IMR-90 (cell line): ENCODE measurements at regions not wholly inside any gene's neighbourhood (a gene's known extent, or its start where the extent isn't known, plus 50 kb on each side); places are given as distances from the start of the nearest gene placed in this dataset.

Source experiments
- ATAC-seq: fragments of 200-7000 bp; cut with Tn5 transposase; 2 replicates; pipeline ENCODE4 v1.9.1; 2020; ENCODE audit warnings: low read depth, mild to moderate bottlenecking, moderate library complexity
- BruUV-seq: library from RNA; stranded (reverse); fragments of 400-500 nt; replicated peaks from 2 replicates; lab custom pipeline; 2021; lab: Mats Ljungman, UMichigan
- CTCF ChIA-PET: fragments of 300-600 bp; formaldehyde crosslinking; extraction: SDS; loops from one replicate; lab custom pipeline; 2021; ENCODE audit warnings: antibody characterized with exemption; lab: Yijun Ruan, JAX
- POLR2A ChIA-PET: fragments of 300-600 bp; sonication (Branson Sonifier 250); formaldehyde crosslinking; loops from one replicate; lab custom pipeline; 2022; ENCODE audit warnings: antibody characterized with exemption; ENCODE audit not compliant: unreplicated experiment; lab: Charles Lee
- DNase-seq: peaks from one replicate; pipeline ENCODE4 v3.0.0; 2013
- H2AFZ ChIP-seq: replicated peaks from 2 replicates; pipeline ENCODE3; 2013; ENCODE audit warnings: low read length, mild to moderate bottlenecking; ENCODE audit not compliant: poor library complexity
- H2AK5ac ChIP-seq: 2 replicates; pipeline ENCODE4 v1.6.1; 2013; ENCODE audit warnings: low read depth, low read length, inconsistent platforms
- H2AK9ac ChIP-seq: replicated peaks from 2 replicates; pipeline ENCODE3; 2013; ENCODE audit warnings: mild to moderate bottlenecking, low read depth, low read length, moderate library complexity; ENCODE audit not compliant: poor library complexity
- H2BK120ac ChIP-seq: 2 replicates; pipeline ENCODE4 v1.6.1; 2013; ENCODE audit warnings: low read depth, low read length, inconsistent platforms
- H2BK15ac ChIP-seq: 3 replicates; pipeline ENCODE4 v1.6.1; 2013; ENCODE audit warnings: low read depth, low read length, inconsistent platforms
- H2BK20ac ChIP-seq: 2 replicates; pipeline ENCODE4 v1.6.1; 2013; ENCODE audit warnings: low read depth, mild to moderate bottlenecking, inconsistent platforms, low read length, moderate library complexity
- H2BK5ac ChIP-seq: 2 replicates; pipeline ENCODE4 v1.6.1; 2013; ENCODE audit warnings: mild to moderate bottlenecking, low read depth, low read length, inconsistent platforms; ENCODE audit not compliant: poor library complexity, severe bottlenecking
- H3K14ac ChIP-seq: replicated peaks from 2 replicates; pipeline ENCODE4 v1.6.1; 2013; ENCODE audit warnings: low read depth, low read length, inconsistent platforms
- H3K18ac ChIP-seq: 2 replicates; pipeline ENCODE4 v1.6.1; 2013; ENCODE audit warnings: low read depth, low read length, control low read depth
- H3K23ac ChIP-seq: 2 replicates; pipeline ENCODE4 v1.6.1; 2013; ENCODE audit warnings: low read depth, low read length, inconsistent platforms
- H3K27ac ChIP-seq: 2 replicates; pipeline ENCODE4 v1.5.1; 2013; ENCODE audit warnings: mild to moderate bottlenecking, control low read depth, low read length; ENCODE audit not compliant: insufficient read depth
- H3K27me3 ChIP-seq: 2 replicates; pipeline ENCODE4 v1.6.1; 2013; ENCODE audit warnings: low read length; ENCODE audit not compliant: control insufficient read depth, insufficient read depth
- H3K36me3 ChIP-seq: 2 replicates; pipeline ENCODE4 v1.6.1; 2013; ENCODE audit warnings: low read length, mixed read lengths; ENCODE audit not compliant: control insufficient read depth, insufficient read depth
- H3K4ac ChIP-seq: 2 replicates; pipeline ENCODE4 v1.6.1; 2013; ENCODE audit warnings: low read depth, low read length, inconsistent platforms
- H3K4me1 ChIP-seq: 2 replicates; pipeline ENCODE4 v1.6.1; 2013; ENCODE audit warnings: low read length, mixed read lengths; ENCODE audit not compliant: control insufficient read depth, insufficient read depth
- H3K4me2 ChIP-seq: 2 replicates; pipeline ENCODE4 v1.6.1; 2013; ENCODE audit warnings: low read depth, mild to moderate bottlenecking, control low read depth, low read length, moderate library complexity
- H3K4me3 ChIP-seq: 2 replicates; pipeline ENCODE4 v1.5.1; 2013; ENCODE audit warnings: low read depth, mild to moderate bottlenecking, control low read depth, low read length, moderate library complexity; ENCODE audit not compliant: insufficient read depth
- H3K56ac ChIP-seq: 2 replicates; pipeline ENCODE4 v1.6.1; 2013; ENCODE audit warnings: low read length, inconsistent platforms; ENCODE audit not compliant: insufficient read depth; ENCODE audit errors: extremely low read depth
- H3K79me1 ChIP-seq, 2 experiments: 2 replicates each; pipeline ENCODE4 v1.6.1; 2013; ENCODE audit warnings: low read length in 2 of 2, inconsistent platforms in 1 of 2, low read depth in 1 of 2
- H3K9ac ChIP-seq: 2 replicates; pipeline ENCODE4 v1.6.1; 2013; ENCODE audit warnings: low read depth, low read length, control low read depth
- H3K9me1 ChIP-seq: 2 replicates; pipeline ENCODE4 v1.6.1; 2013; ENCODE audit warnings: low read length, inconsistent platforms; ENCODE audit not compliant: insufficient read depth
- H3K9me3 ChIP-seq: 2 replicates; pipeline ENCODE4 v1.6.1; 2013; ENCODE audit warnings: low read length; ENCODE audit not compliant: control insufficient read depth, insufficient read depth
- H4K20me1 ChIP-seq: 2 replicates; pipeline ENCODE4 v1.6.1; 2013; ENCODE audit warnings: low read length, inconsistent platforms; ENCODE audit not compliant: insufficient read depth
- H4K5ac ChIP-seq: 2 replicates; pipeline ENCODE4 v1.6.1; 2013; ENCODE audit warnings: mild to moderate bottlenecking, low read depth, low read length, control low read depth
- H4K8ac ChIP-seq, 2 experiments: 2 replicates each; pipeline ENCODE4 v1.6.1; 2013; ENCODE audit warnings: low read depth in 2 of 2, low read length in 2 of 2, control low read depth in 1 of 2, inconsistent platforms in 1 of 2
- H4K91ac ChIP-seq: 2 replicates; pipeline ENCODE4 v1.6.1; 2013; ENCODE audit warnings: low read depth, low read length, inconsistent platforms; ENCODE audit not compliant: insufficient read depth
- BHLHE40 ChIP-seq: fragments of 150-350 bp; IDR thresholded peaks from 2 replicates; pipeline ENCODE4 v1.6.1; 2016; ENCODE audit warnings: mild to moderate bottlenecking, low read depth, low read length
- CHD1 ChIP-seq: IDR thresholded peaks from 2 replicates; pipeline ENCODE4 v1.6.1; 2012; ENCODE audit warnings: low read depth, low read length, improper control_type of control experiment
- CTCF ChIP-seq: conservative IDR thresholded peaks from 2 replicates; pipeline ENCODE4 v1.5.1; 2012; ENCODE audit warnings: mild to moderate bottlenecking, low read depth, low read length, improper control_type of control experiment
- ELK1 ChIP-seq: fragments of 150-350 bp; IDR thresholded peaks from 2 replicates; pipeline ENCODE4 v1.6.1; 2016; ENCODE audit warnings: low read depth, mild to moderate bottlenecking, low read length, moderate library complexity, borderline replicate concordance
- FOS ChIP-seq: fragments of 150-350 bp; IDR thresholded peaks from 2 replicates; pipeline ENCODE4 v1.6.1; 2016; ENCODE audit warnings: low read depth, low read length
- MAFK ChIP-seq: IDR thresholded peaks from 2 replicates; pipeline ENCODE4 v1.6.1; 2012; ENCODE audit warnings: low read depth, low read length, improper control_type of control experiment
- MAZ ChIP-seq: IDR thresholded peaks from 2 replicates; pipeline ENCODE4 v1.6.1; 2012; ENCODE audit warnings: low read depth, mild to moderate bottlenecking, low read length, improper control_type of control experiment, moderate library complexity, borderline replicate concordance
- MXI1 ChIP-seq: IDR thresholded peaks from 2 replicates; pipeline ENCODE4 v1.6.1; 2012; ENCODE audit warnings: low read depth, mild to moderate bottlenecking, low read length, moderate library complexity, borderline replicate concordance
- NFE2L2 ChIP-seq: fragments of 150-350 bp; IDR thresholded peaks from 2 replicates; pipeline ENCODE4 v1.6.1; 2016; ENCODE audit warnings: low read depth, mild to moderate bottlenecking, low read length
- POLR2A ChIP-seq: IDR thresholded peaks from 2 replicates; pipeline ENCODE4 v1.6.1; 2012; ENCODE audit warnings: mild to moderate bottlenecking, low read depth, low read length
- RAD21 ChIP-seq: IDR thresholded peaks from 2 replicates; pipeline ENCODE4 v1.6.1; 2012; ENCODE audit warnings: low read length, improper control_type of control experiment
- RCOR1 ChIP-seq: IDR thresholded peaks from 2 replicates; pipeline ENCODE4 v1.6.1; 2012; ENCODE audit warnings: mild to moderate bottlenecking, low read length, improper control_type of control experiment; ENCODE audit not compliant: insufficient replicate concordance
- RFX5 ChIP-seq: IDR thresholded peaks from 2 replicates; pipeline ENCODE4 v1.8.0; 2012; ENCODE audit warnings: low read depth, mild to moderate bottlenecking, low read length, moderate library complexity
- SMC3 ChIP-seq: fragments of 150-350 bp; IDR thresholded peaks from 2 replicates; pipeline ENCODE4 v1.6.1; 2016; ENCODE audit warnings: low read depth, mild to moderate bottlenecking, antibody characterized with exemption, low read length, moderate library complexity
- USF2 ChIP-seq: fragments of 150-350 bp; IDR thresholded peaks from 2 replicates; pipeline ENCODE4 v1.6.1; 2017; ENCODE audit warnings: mild to moderate bottlenecking, antibody characterized with exemption, low read length, low read depth
- WGBS, 2 experiments: methylation state at CpG; one replicate each; pipeline versions ENCODE4 v1.1.5 to v1.1.7; 2013; ENCODE audit warnings: missing lambda C conversion rate in 2 of 2; ENCODE audit not compliant: insufficient read length in 1 of 2; ENCODE audit errors: extremely low coverage in 2 of 2; 5-methylcytosine and 5-hydroxymethylcytosine counted together
- dilution Hi-C: fragments of 300-500 bp; cut with HindIII; formaldehyde crosslinking; loops from one replicate; pipeline ENCODE4 v1.14.3; 2018; ENCODE audit warnings: low sequenced_read_pairs; ENCODE audit not compliant: unreplicated experiment
- in situ Hi-C: fragments of 300-500 bp; cut with MboI; formaldehyde crosslinking; loops from 3 replicates; pipeline ENCODE4 v1.14.3; 2019; ENCODE audit warnings: low sequenced_read_pairs, inconsistent platforms, mixed read lengths
- intact Hi-C: fragments of 100-400 bp; cut with micrococcal nuclease; formaldehyde crosslinking; loops from 2 replicates; pipeline ENCODE4 v1.10.0; 2022

- Histone ChIP-seq H3K9me1 (no peaks in the 10 kb centered on the region), H3K27ac (no peak overlapping the region), H3K9ac (no peak overlapping the region), H4K20me1 (no peaks in the 10 kb centered on the region), H3K4me3 (no peak overlapping the region), H2BK20ac (no peak overlapping the region), H4K5ac (no peak overlapping the region), H3K4me1 (no peaks in the 10 kb centered on the region), H3K23ac (no peak overlapping the region), H2AK5ac (no peak overlapping the region), H4K8ac (no peak overlapping the region), H4K91ac (no peak overlapping the region), H3K4me2 (no peak overlapping the region), H3K14ac (no peak overlapping the region), H3K18ac (no peak overlapping the region), H2AK9ac (no peak overlapping the region), H3K36me3 (no peaks in the 10 kb centered on the region), H2BK120ac (no peak overlapping the region), H2AFZ (no peak overlapping the region), H3K56ac (no peak overlapping the region), H3K27me3 (no peaks in the 10 kb centered on the region; the same call in none of the 2 replicates), H2BK15ac (no peak overlapping the region), H3K79me1 (no peaks in the 10 kb centered on the region), H3K9me3 (no peaks in the 10 kb centered on the region), H3K4ac (no peak overlapping the region), H2BK5ac (no peak overlapping the region)
- dilution Hi-C loops: no loop called here
- POLR2A ChIA-PET: no interaction called here
- WGBS, 2 experiments: no CpG with 5 or more reads among the region's 12 CpGs
- TF ChIP-seq BHLHE40 (no peak), CTCF (no peak), POLR2A (no peak), MAZ (no peak), MXI1 (no peak), RCOR1 (no peak), USF2 (no peak), ELK1 (no peak), NFE2L2 (no peak), SMC3 (no peak), RFX5 (no peak), RAD21 (no peak), CHD1 (no peak), FOS (no peak), MAFK (no peak)
- ATAC-seq: no peak
- in situ Hi-C loops: no loop called here
- no peak for DNase-seq
- CTCF ChIA-PET: no interaction called here
- intact Hi-C loops: no loop called here
- BruUV-seq: no TSS peak
Observed at GRCh38 chr4:27101126-27101525, 240.5 kb downstream of the STIM2 start.
